AG20443 (cell line): ENCODE measurements at regions not wholly inside any gene's neighbourhood (a gene's known extent, or its start where the extent isn't known, plus 50 kb on each side); places are given as distances from the start of the nearest gene placed in this dataset.

Source experiments
- DNase-seq: peaks from one replicate; pipeline ENCODE4 v3.0.0; 2012; ENCODE audit warnings: low spot score, mixed read lengths

DNA sequence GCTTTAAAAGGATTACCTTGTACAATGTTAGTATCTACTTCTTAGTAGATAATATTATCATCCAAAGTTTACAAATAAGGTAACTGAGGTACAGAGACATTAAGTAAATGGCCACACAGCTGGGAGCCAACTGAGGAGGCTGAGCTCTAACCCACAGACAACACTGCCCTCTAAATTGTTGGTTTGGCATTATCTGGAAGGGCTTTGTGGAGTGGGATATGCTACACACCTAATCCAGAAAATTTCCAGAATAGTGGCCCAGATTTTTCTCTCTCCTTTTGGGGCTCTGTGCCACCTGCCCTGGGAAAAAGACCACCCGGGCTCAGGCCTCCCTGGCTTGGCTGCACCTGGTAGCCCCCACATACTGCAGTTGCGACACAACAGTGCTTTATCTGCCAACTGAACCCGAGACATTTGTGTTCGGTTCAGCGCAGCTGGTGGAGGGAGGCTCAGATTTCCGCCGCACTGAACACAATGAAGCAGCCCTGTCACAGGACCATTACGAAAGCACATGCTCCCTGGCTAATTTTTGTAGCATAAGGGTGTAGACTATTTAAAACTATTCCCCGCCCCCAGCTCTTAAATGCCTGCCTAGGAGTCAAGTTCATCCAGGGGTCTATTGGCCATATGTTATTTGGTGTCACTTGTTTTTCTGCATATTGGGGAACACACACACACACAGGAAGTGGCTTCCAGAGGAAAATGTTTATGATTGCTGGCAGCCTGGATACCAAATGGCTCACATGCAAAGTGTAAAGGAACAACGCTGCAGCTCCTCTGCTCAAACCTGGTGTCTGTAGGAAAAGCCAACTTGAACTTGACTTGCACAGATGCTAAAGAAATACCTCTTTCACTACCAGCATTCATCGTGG lies 92.3 kb upstream of the ESRRG start:
- no peak for DNase-seq

- DNase-seq: no peak
Observed at GRCh38 chr1:216814576-216815259, 91.5 kb upstream of the ESRRG start.

GRCh38 chr1:216812966-216813365 lies 89.7 kb upstream of the ESRRG start:
- DNase-seq: no peak

DNA sequence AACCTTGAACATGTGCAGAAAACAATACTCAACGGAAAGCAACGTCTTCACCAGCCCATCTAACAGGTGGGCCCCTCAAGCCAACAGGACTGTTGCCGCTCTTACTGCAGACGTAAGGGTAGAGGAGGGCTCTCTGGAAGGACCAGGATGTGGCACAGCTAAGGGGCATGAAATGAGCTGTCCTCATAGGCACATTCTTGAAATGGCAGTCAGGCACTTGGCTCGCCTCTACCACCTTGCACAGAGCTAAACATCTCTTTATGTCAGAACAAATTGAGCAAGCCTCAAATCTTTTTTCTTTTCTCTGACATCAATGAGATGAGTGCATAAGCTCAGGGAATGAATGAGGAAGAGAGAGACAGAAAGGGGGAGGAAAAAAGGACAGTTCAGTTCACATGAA lies 86.4 kb upstream of the ESRRG start:
- no peak for DNase-seq

DNA sequence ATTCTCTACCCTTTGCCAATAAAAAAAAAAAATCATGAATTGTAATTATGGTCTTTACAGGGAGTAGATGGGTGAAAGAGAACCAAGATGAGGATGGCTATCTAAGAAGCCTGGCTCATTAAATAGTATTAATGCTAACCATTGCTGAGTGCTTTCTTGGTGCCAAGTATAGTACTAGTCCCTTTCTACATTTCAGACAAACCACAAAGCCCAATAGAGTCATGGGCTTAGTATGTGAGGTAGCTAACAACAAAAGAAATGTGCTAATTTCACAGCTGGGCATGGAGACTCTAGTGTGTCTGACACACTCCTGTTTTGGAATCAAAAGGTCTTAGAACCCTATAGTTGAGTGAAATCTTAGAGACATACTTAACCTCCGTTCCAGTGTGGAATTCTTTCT lies 84.5 kb upstream of the ESRRG start:
- no peak for DNase-seq

- DNase-seq: no peak
Observed at GRCh38 chr1:216805953-216806352, 82.7 kb upstream of the ESRRG start.

GRCh38 chr1:216805233-216805632 lies 82.0 kb upstream of the ESRRG start:
- no peak for DNase-seq

GRCh38 chr1:216804111-216804510 lies 80.9 kb upstream of the ESRRG start:
- DNase-seq: no peak

DNA sequence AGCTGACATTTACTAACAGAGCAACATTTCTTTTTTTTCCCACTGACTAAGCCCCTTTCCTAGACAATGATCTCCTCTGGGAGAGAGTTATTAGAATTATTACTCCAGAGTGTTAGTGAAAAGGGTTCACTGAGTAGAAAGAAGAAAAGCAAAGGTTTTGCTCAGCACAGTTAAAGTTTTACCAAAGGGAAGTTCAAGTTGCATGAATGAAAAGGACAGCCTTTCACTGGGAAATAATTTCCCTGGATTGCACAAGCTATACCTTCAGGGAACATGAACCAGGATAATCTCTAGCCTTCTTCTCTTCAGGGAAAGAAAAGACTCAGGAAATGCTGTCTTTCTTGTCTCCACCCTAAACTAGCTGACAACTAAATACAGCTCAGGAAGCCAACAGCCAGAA lies 71.4 kb upstream of the ESRRG start:
- no peak for DNase-seq

- DNase-seq: no peak
Observed at GRCh38 chr1:216793973-216794372, 70.7 kb upstream of the ESRRG start.

GRCh38 chr1:216793303-216793702 lies 70.1 kb upstream of the ESRRG start:
- DNase-seq: no peak

DNA sequence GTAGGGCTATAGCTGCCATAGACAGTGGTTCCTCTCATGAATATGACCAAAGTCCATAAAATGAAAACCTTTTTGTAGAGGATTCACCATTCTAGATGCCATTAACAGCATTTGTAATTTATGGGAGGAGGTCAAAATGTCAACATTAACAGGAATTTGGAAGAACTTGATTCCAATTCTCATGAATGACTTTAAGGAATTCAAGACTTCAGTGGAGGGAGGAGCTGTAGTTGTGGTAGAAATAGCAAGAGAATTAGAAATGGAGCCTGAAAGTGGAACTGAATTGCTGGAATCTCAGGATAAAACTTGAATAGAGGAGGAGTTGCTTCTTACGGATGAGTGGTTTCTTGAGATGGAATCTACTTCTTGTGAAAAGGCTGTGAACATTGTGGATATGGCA lies 65.4 kb upstream of the ESRRG start:
- no peak for DNase-seq

DNA sequence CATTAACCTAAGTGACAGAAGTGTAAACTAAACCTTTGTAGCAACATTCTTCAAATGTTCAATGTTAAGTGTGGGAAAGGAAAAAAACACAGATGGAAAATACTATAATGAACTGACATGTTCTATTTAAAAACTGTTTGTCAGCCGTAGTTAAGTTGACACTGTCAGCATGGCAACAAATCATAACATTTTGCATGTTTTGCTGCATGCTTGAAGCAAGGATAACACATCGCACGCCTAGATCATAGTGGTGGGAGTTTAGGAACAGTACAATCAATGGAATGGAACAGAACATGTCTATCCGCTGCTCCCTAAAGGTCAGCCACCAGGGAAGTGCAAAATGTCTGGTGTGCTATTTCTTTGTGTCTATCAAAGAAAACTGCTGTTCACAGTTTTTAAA lies 62.5 kb upstream of the ESRRG start:
- DNase-seq: no peak

- DNase-seq: no peak
Observed at GRCh38 chr1:216785221-216785620, 62.0 kb upstream of the ESRRG start.

GRCh38 chr1:216779686-216780085 lies 56.5 kb upstream of the ESRRG start:
- no peak for DNase-seq

DNA sequence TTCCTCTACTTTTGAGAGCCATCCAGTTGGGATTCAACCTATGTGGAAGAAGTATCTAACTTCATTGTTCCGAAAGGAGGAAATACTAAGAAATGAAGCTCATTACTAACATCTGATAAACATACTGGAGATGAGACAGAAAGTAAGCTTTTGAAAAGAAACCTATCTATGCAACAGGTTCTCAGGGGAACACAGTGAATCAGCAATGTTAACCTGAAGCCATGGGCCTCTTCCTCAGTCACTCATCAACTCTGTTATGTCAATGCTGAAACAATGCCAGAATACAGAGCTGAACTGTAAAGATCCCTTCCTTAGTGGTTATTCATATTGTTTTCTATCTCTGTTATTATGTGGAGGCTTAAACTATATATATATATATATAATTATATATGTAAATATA lies 55.5 kb upstream of the ESRRG start:
- no peak for DNase-seq

DNA sequence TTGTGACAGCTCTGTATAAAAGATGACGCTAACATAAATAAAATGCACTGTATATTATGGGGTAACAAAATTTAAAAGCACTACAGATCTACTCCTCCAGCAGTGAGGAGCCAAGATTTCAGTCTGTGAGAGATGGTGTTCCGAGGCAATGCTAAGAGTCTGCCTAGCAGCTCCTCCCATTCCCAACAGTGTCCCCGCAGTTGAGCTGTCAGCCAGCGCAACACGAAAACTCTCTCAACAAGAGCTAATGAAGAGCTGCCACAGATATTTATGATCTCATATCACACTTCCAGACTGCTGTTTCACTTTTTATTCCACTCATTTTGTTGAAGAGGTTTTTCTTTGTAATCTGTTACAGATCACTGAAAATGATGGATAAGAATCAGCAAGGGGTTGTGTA lies 53.9 kb upstream of the ESRRG start:
- DNase-seq: no peak
